MCF 10A (cell line): ENCODE measurements at regions not wholly inside any gene's neighbourhood (a gene's known extent, or its start where the extent isn't known, plus 50 kb on each side); places are given as distances from the start of the nearest gene placed in this dataset.

Source experiments
- BruUV-seq: library from RNA; stranded (reverse); fragments of 400-500 nt; replicated peaks from 2 replicates; lab custom pipeline; 2021; lab: Mats Ljungman, UMichigan
- CTCF ChIA-PET: fragments of 300-600 bp; sonication (Branson Sonifier 250); formaldehyde crosslinking; extraction: SDS; loops from one replicate; lab custom pipeline; 2021; ENCODE audit warnings: antibody characterized with exemption, inconsistent platforms; lab: Yijun Ruan, JAX
- POLR2A ChIA-PET: fragments of 300-600, 350-650 bp; sonication (Branson Sonifier 250); formaldehyde crosslinking; extraction: SDS; loops from one replicate; lab custom pipeline; 2020; ENCODE audit warnings: antibody characterized with exemption, inconsistent platforms; lab: Yijun Ruan, JAX
- DNase-seq: peaks from one replicate; pipeline ENCODE4 v3.0.0-alpha.2; 2018; ENCODE audit not compliant: unreplicated experiment
- H3K27ac Mint-ChIP-seq: one replicate; pipeline ENCODE4 v1.8.0; 2022; ENCODE audit warnings: mild to moderate bottlenecking, low read depth, mixed read lengths; ENCODE audit not compliant: unreplicated experiment
- H3K27me3 Mint-ChIP-seq: one replicate; pipeline ENCODE4 v1.8.0; 2022; ENCODE audit warnings: mixed read lengths; ENCODE audit not compliant: insufficient read depth, unreplicated experiment
- H3K36me3 Mint-ChIP-seq: one replicate; pipeline ENCODE4 v1.8.0; 2022; ENCODE audit warnings: mild to moderate bottlenecking, moderate library complexity, mixed read lengths; ENCODE audit not compliant: insufficient read depth, unreplicated experiment
- H3K4me1 Mint-ChIP-seq: one replicate; pipeline ENCODE4 v1.8.0; 2022; ENCODE audit warnings: mixed read lengths; ENCODE audit not compliant: insufficient read depth, unreplicated experiment
- H3K4me3 Mint-ChIP-seq: one replicate; pipeline ENCODE4 v1.8.0; 2022; ENCODE audit warnings: mild to moderate bottlenecking, moderate library complexity, mixed read lengths; ENCODE audit not compliant: unreplicated experiment
- H3K9me3 Mint-ChIP-seq: one replicate; pipeline ENCODE4 v1.8.0; 2022; ENCODE audit warnings: mixed read lengths; ENCODE audit not compliant: unreplicated experiment
- intact Hi-C: fragments of 100-400 bp; cut with micrococcal nuclease; formaldehyde crosslinking; loops from 2 replicates; pipeline ENCODE4 v1.14.1; 2022
- TF ChIP-seq, protein P1 (sequence below): fragments of 200-600 bp; IDR thresholded peaks from one replicate; pipeline ENCODE4 v1.8.0; 2022; ENCODE audit warnings: antibody characterized with exemption, mild to moderate bottlenecking; ENCODE audit not compliant: unreplicated experiment

GRCh38 chr22:49149721-49150608 lies 677.7 kb downstream of the BRD1 start:
- H3K27ac Mint-ChIP-seq: no peak overlapping the region

DNA sequence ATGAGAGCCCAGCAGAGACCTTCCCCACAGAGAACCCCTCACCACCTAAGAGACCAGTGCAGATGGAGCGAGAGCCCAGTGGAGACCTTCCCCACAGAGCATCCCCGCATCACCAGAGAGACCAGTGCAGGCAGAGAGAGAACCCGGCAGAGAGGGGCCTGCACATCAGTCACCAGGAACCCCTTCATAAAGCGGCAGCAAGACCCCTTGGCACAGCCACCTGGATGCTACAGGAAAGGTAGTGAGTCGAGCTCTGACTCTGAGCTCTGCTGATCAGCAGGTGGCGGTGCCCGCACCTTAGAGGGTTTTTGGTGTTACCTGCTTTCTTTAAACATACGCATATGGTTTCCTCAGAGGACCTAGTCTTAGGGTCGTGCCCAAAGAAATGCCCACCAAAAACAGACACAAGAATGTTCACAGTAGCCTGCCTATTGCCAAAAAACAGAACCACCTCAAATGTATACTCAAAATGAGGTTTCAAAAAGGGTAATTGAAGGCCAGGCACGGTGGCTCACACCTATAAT lies 678.7 kb downstream of the BRD1 start:
- intact Hi-C loops: no loop called here
- peaks cover 26% of the 10 kb centered on the region for H3K9me3 Mint-ChIP-seq
- ChIA-PET CTCF (no interaction called here), POLR2A (no interaction called here)
- H3K4me3 Mint-ChIP-seq: no peak overlapping the region
- H3K36me3 Mint-ChIP-seq: no peaks in the 10 kb centered on the region
- TF ChIP-seq, protein P1, sequence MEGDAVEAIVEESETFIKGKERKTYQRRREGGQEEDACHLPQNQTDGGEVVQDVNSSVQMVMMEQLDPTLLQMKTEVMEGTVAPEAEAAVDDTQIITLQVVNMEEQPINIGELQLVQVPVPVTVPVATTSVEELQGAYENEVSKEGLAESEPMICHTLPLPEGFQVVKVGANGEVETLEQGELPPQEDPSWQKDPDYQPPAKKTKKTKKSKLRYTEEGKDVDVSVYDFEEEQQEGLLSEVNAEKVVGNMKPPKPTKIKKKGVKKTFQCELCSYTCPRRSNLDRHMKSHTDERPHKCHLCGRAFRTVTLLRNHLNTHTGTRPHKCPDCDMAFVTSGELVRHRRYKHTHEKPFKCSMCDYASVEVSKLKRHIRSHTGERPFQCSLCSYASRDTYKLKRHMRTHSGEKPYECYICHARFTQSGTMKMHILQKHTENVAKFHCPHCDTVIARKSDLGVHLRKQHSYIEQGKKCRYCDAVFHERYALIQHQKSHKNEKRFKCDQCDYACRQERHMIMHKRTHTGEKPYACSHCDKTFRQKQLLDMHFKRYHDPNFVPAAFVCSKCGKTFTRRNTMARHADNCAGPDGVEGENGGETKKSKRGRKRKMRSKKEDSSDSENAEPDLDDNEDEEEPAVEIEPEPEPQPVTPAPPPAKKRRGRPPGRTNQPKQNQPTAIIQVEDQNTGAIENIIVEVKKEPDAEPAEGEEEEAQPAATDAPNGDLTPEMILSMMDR: no peak
- H3K4me1 Mint-ChIP-seq: no peaks in the 10 kb centered on the region
- DNase-seq: no peak
- BruUV-seq: no TSS peak
- no peak overlapping the region for H3K27ac Mint-ChIP-seq
- no peaks in the 10 kb centered on the region for H3K27me3 Mint-ChIP-seq

More at GRCh38 chr22:49149721-49150608, 677.7 kb downstream of the BRD1 start:
- H3K9me3 Mint-ChIP-seq: peaks cover 23% of the 10 kb centered on the region
- no peaks in the 10 kb centered on the region for H3K36me3 Mint-ChIP-seq
- POLR2A ChIA-PET: no interaction called here
- CTCF ChIA-PET: no interaction called here
- no peak overlapping the region for H3K4me3 Mint-ChIP-seq
- H3K4me1 Mint-ChIP-seq: no peaks in the 10 kb centered on the region
- TF ChIP-seq, protein P1: no peak
- no peak for DNase-seq
- BruUV-seq: no TSS peak
- intact Hi-C loops: no loop called here
- H3K27me3 Mint-ChIP-seq: no peaks in the 10 kb centered on the region

- H3K27me3 Mint-ChIP-seq: no peaks in the 10 kb centered on the region
- H3K4me1 Mint-ChIP-seq: no peaks in the 10 kb centered on the region
- no peaks in the 10 kb centered on the region for H3K36me3 Mint-ChIP-seq
- no peak for DNase-seq
- TF ChIP-seq, protein P1: no peak
- no peak overlapping the region for H3K27ac Mint-ChIP-seq
- no TSS peak for BruUV-seq
- no peak overlapping the region for H3K4me3 Mint-ChIP-seq
- intact Hi-C loops: no loop called here
- H3K9me3 Mint-ChIP-seq: peaks cover 28% of the 10 kb centered on the region
- ChIA-PET CTCF (no interaction called here), POLR2A (no interaction called here)
These were observed 680.0 kb downstream of the BRD1 start for GRCh38 chr22:49147617-49148175.

DNA sequence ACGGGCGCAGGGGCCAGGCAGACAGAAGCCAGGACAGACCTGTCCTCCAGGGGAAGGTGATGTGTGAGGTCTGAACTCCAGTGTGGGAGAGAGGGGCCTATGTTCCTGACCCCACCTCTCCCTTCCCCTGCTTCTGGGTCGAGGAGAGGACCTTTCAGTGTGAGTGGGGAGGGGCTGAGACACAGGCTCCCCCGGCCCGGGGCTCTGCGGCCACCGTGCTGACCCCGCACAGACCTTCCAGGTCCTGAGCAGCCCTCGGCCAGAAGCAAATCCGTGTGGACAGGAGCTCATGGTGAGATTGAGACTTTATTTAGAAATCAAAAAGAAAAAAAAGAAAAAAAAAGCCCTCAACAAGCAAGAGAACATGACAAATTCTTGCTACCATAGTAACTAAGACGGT lies 680.5 kb downstream of the BRD1 start:
- TF ChIP-seq, protein P1: no peak
- Mint-ChIP-seq H3K27ac (no peak overlapping the region), H3K4me3 (no peak overlapping the region), H3K27me3 (no peaks in the 10 kb centered on the region), H3K36me3 (no peaks in the 10 kb centered on the region), H3K4me1 (no peaks in the 10 kb centered on the region), H3K9me3 (peaks cover 28% of the 10 kb centered on the region)
- intact Hi-C loops: no loop called here
- CTCF ChIA-PET: no interaction called here
- no peak for DNase-seq
- POLR2A ChIA-PET: no interaction called here
- BruUV-seq: no TSS peak
